ENCODE measurements at regions not wholly inside any gene's neighbourhood (a gene's known extent, or its start where the extent isn't known, plus 50 kb on each side); places are given as distances from the start of the nearest gene placed in this dataset.

- ChIA-PET POLR2A (no interaction called here), CTCF (interaction anchor here (2.3 kb wide), 1 partner anchor 10 kb away, joined by 14 read pairs; no protein-coding TSS in a partner anchor)
- no peak for DNase-seq (ENCODE audit: extremely low spot score)
- TF ChIP-seq CTCF (IDR thresholded peaks at IDR 0.05; ENCODE audit: control extremely low read depth, extremely low read depth, low read depth, missing control alignments), result no peak
These were observed 145.8 kb upstream of the ID2 start for GRCh38 chr2:8535821-8536685.

- ChIA-PET CTCF (interaction anchor here (0.8 to 2.3 kb wide), 3 partner anchors 8 to 11 kb away, joined by 3 to 14 read pairs (median 4); no protein-coding TSS in a partner anchor), POLR2A (no interaction called here)
- TF ChIP-seq CTCF (IDR thresholded peaks at IDR 0.05; ENCODE audit: control extremely low read depth, extremely low read depth, low read depth, missing control alignments), result no peak
- DNase-seq (ENCODE audit: extremely low spot score), result no peak
These were observed 144.9 kb upstream of the ID2 start for GRCh38 chr2:8536686-8537561.

GRCh38 chr2:8537562-8538155, 144.2 kb upstream of the ID2 start:
- no peak for TF ChIP-seq CTCF (IDR thresholded peaks at IDR 0.05; ENCODE audit: control extremely low read depth, extremely low read depth, low read depth, missing control alignments)
- CTCF ChIA-PET, result interaction anchor here (0.8 to 2.3 kb wide), 5 partner anchors 8 to 147 kb away, joined by 3 to 14 read pairs (median 3); no protein-coding TSS in a partner anchor
- POLR2A ChIA-PET, result no interaction called here
- DNase-seq (ENCODE audit: extremely low spot score), result no peak

- no peak for TF ChIP-seq CTCF (IDR thresholded peaks at IDR 0.05; ENCODE audit: control extremely low read depth, extremely low read depth, low read depth, missing control alignments)
- DNase-seq (ENCODE audit: extremely low spot score), result no peak
- POLR2A ChIA-PET, result interaction anchor here (1.9 kb wide), 1 partner anchor 143 kb away, joined by 7 read pairs; the partner anchor contains the start of gene ID2
- CTCF ChIA-PET, result interaction anchor here (1.2 to 2.4 kb wide), 5 partner anchors 10 to 146 kb away, joined by 3 to 14 read pairs (median 4); no protein-coding TSS in a partner anchor
These were observed 143.3 kb upstream of the ID2 start for GRCh38 chr2:8538531-8538930.

- TF ChIP-seq CTCF (IDR thresholded peaks at IDR 0.05; ENCODE audit: control extremely low read depth, extremely low read depth, low read depth, missing control alignments), result no peak
- CTCF ChIA-PET, result interaction anchor here (1.1 to 2.4 kb wide), 5 partner anchors 10 to 35 kb away, joined by 3 to 10 read pairs (median 3); no protein-coding TSS in a partner anchor
- POLR2A ChIA-PET, result interaction anchor here (1.9 kb wide), 1 partner anchor 143 kb away, joined by 7 read pairs; the partner anchor contains the start of gene ID2
- no peak for DNase-seq (ENCODE audit: extremely low spot score)
These were observed 142.8 kb upstream of the ID2 start for GRCh38 chr2:8538931-8539621.
